ENCODE measurements at regions not wholly inside any gene's neighbourhood (a gene's known extent, or its start where the extent isn't known, plus 50 kb on each side); places are given as distances from the start of the nearest gene placed in this dataset.
"Not testable (repeated sequence)": the region's sequence is repeated elsewhere in the genome, so short reads cannot be mapped to it uniquely, and the experiment has no call there.

DNA sequence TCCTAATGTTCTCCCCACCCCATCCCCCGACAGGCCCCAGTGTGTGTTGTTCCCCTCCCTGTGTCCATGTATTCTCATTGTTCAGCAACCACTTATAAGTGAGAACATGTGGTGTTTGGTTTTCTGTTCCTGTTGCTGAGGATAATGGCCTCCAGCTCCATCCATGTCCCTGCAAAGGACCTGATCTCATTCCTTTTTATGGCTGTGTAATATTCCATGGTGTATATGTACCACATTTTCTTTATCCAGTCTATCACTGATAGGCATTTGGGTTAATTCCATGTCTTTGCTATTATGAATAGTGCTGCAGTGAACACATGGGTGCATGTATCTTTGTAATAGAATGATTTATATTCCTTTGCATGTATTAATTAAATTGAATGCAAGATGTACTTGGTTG is 104.8 kb upstream of the WIPF3 start:
- TF ChIP-seq POLR2A (IDR thresholded peaks at IDR 0.05), result not testable (repeated sequence)
- TF ChIP-seq, protein P1, sequence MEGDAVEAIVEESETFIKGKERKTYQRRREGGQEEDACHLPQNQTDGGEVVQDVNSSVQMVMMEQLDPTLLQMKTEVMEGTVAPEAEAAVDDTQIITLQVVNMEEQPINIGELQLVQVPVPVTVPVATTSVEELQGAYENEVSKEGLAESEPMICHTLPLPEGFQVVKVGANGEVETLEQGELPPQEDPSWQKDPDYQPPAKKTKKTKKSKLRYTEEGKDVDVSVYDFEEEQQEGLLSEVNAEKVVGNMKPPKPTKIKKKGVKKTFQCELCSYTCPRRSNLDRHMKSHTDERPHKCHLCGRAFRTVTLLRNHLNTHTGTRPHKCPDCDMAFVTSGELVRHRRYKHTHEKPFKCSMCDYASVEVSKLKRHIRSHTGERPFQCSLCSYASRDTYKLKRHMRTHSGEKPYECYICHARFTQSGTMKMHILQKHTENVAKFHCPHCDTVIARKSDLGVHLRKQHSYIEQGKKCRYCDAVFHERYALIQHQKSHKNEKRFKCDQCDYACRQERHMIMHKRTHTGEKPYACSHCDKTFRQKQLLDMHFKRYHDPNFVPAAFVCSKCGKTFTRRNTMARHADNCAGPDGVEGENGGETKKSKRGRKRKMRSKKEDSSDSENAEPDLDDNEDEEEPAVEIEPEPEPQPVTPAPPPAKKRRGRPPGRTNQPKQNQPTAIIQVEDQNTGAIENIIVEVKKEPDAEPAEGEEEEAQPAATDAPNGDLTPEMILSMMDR (IDR thresholded peaks at IDR 0.05), result not testable (repeated sequence)

Data from Peyer's patch (tissue), 4 donors.